HCT116 (cell line): ENCODE measurements at regions not wholly inside any gene's neighbourhood (a gene's known extent, or its start where the extent isn't known, plus 50 kb on each side); places are given as distances from the start of the nearest gene placed in this dataset.

Source experiments
- ATAC-seq: fragments of 200-7000 bp; cut with Tn5 transposase; 2 replicates; pipeline ENCODE4 v1.9.1; 2020; ENCODE audit warnings: mild to moderate bottlenecking, moderate library complexity
- BruUV-seq: library from RNA; stranded (reverse); fragments of 400-500 nt; replicated peaks from 2 replicates; lab custom pipeline; 2021; lab: Mats Ljungman, UMichigan
- CTCF ChIA-PET: fragments of 300-600 bp; sonication (Branson Sonifier 250); formaldehyde crosslinking; loops from one replicate; lab custom pipeline; 2021; ENCODE audit warnings: antibody characterized with exemption; lab: Charles Lee
- POLR2A ChIA-PET: fragments of 300-600, 350-600 bp; sonication (Branson Sonifier 250); formaldehyde crosslinking; loops from one replicate; lab custom pipeline; 2021; ENCODE audit warnings: antibody characterized with exemption; lab: Charles Lee
- RAD21 ChIA-PET, 2 experiments: fragments of 300-600 bp; sonication (Branson Sonifier 250); formaldehyde crosslinking; loops; one replicate each; lab custom pipeline; 2023; ENCODE audit warnings: low total read pairs in 2 of 2; ENCODE audit not compliant: uncharacterized antibody in 2 of 2, unreplicated experiment in 2 of 2, low non-redundant PET in 1 of 2; lab: Charles Lee
- DNase-seq: peaks from one replicate; pipeline ENCODE4 v3.0.0-alpha.2; 2010; ENCODE audit warnings: low read depth, low spot score
- H2AFZ ChIP-seq: fragments of 200-600 bp; shearing (Covaris generic), sonication (generic); 2 replicates; pipeline ENCODE4 v1.6.1; 2017; ENCODE audit warnings: low read depth, mixed run types, mixed read lengths, antibody characterized with exemption, low read length; ENCODE audit not compliant: poor library complexity, severe bottlenecking
- H3K27ac ChIP-seq: 2 replicates; pipeline ENCODE4 v1.5.1; 2012; ENCODE audit warnings: low read depth, low read length
- H3K27me3 ChIP-seq: fragments of 200-600 bp; sonication (generic); 2 replicates; pipeline ENCODE4 v1.6.1; 2016; ENCODE audit warnings: mixed run types, low read length, mixed read lengths; ENCODE audit not compliant: insufficient read depth
- H3K36me3 ChIP-seq, 2 experiments: fragments of 200-500 bp in 1 of 2; fragments of 200-600 bp in 1 of 2; sonication (Bioruptor generic) in 1 of 2; sonication (generic) in 1 of 2; 2 replicates each; pipeline versions ENCODE4 v1.5.1 to v1.6.1; 2014 to 2016; ENCODE audit warnings: low read length in 2 of 2, inconsistent platforms in 1 of 2, mixed read lengths in 1 of 2, mixed run types in 1 of 2; ENCODE audit not compliant: insufficient read depth in 2 of 2, control insufficient read depth in 1 of 2
- H3K4me1 ChIP-seq, 2 experiments: fragments of 200-600 bp in 1 of 2; sonication (generic) in 1 of 2; 2 replicates each; pipeline versions ENCODE4 v1.5.1 to v1.6.1; 2012 to 2017; ENCODE audit warnings: low read length in 2 of 2, inconsistent platforms in 1 of 2, mild to moderate bottlenecking in 1 of 2, mixed read lengths in 1 of 2, mixed run types in 1 of 2, moderate library complexity in 1 of 2; ENCODE audit not compliant: insufficient read depth in 2 of 2, control insufficient read depth in 1 of 2
- H3K4me2 ChIP-seq: fragments of 200-600 bp; sonication (generic); 2 replicates; pipeline ENCODE4 v1.6.1; 2017; ENCODE audit warnings: mixed run types, low read length, mixed read lengths
- H3K4me3 ChIP-seq, 2 experiments: fragments of 200-600 bp in 1 of 2; sonication (generic) in 1 of 2; replicated peaks in 1 of 2; 2 replicates each; pipeline ENCODE4 v1.5.1; 2011 to 2016; ENCODE audit warnings: low read length in 2 of 2, control low read depth in 1 of 2, low read depth in 1 of 2, mild to moderate bottlenecking in 1 of 2, mixed read lengths in 1 of 2, mixed run types in 1 of 2
- H3K79me2 ChIP-seq: fragments of 200-600 bp; sonication (generic); 2 replicates; pipeline ENCODE4 v1.6.1; 2017; ENCODE audit warnings: mild to moderate bottlenecking, mixed run types, low read length, moderate library complexity, mixed read lengths; ENCODE audit not compliant: insufficient read depth
- H3K9ac ChIP-seq: fragments of 200-600 bp; sonication (generic); 2 replicates; pipeline ENCODE4 v1.6.1; 2016; ENCODE audit warnings: low read length, mixed read lengths
- H3K9me2 ChIP-seq: fragments of 200-600 bp; sonication (generic), shearing (Covaris generic); 2 replicates; pipeline ENCODE4 v1.6.1; 2017; ENCODE audit warnings: mixed run types, mild to moderate bottlenecking, moderate library complexity; ENCODE audit not compliant: insufficient read depth
- H3K9me3 ChIP-seq, 2 experiments: fragments of 200-500 bp in 1 of 2; fragments of 200-600 bp in 1 of 2; sonication (Bioruptor generic) in 1 of 2; sonication (generic) in 1 of 2; 2 replicates each; pipeline ENCODE4 v1.6.1; 2014 to 2017; ENCODE audit warnings: low read length in 2 of 2, mixed read lengths in 2 of 2, inconsistent platforms in 1 of 2, low read depth in 1 of 2, mild to moderate bottlenecking in 1 of 2, mixed run types in 1 of 2, moderate library complexity in 1 of 2; ENCODE audit not compliant: control insufficient read depth in 1 of 2, insufficient read depth in 1 of 2
- H4K20me1 ChIP-seq: fragments of 200-600 bp; sonication (generic), shearing (Covaris generic); 2 replicates; pipeline ENCODE4 v1.6.1; 2017; ENCODE audit warnings: mixed run types, mild to moderate bottlenecking, moderate library complexity; ENCODE audit not compliant: insufficient read depth
- EGR1 ChIP-seq: IDR thresholded peaks from 2 replicates; pipeline ENCODE4 v1.6.1; 2012; ENCODE audit warnings: low read depth
- ELF1 ChIP-seq: IDR thresholded peaks from 2 replicates; pipeline ENCODE4 v1.6.1; 2012; ENCODE audit warnings: low read depth, borderline replicate concordance
- EZH2 ChIP-seq: fragments of 200-600 bp; sonication (generic); IDR thresholded peaks from 2 replicates; pipeline ENCODE4 v1.6.1; 2017; ENCODE audit warnings: antibody characterized with exemption, mixed run types
- EZH2phosphoT487 ChIP-seq: fragments of 200-600 bp; IDR thresholded peaks from 2 replicates; pipeline ENCODE4 v1.6.1; 2018; ENCODE audit warnings: antibody characterized with exemption, borderline replicate concordance
- FOSL1 ChIP-seq: IDR thresholded peaks from 2 replicates; pipeline ENCODE4 v1.6.1; 2012; ENCODE audit warnings: low read depth
- MAX ChIP-seq: IDR thresholded peaks from 2 replicates; pipeline ENCODE4 v1.6.1; 2012
- POLR2A ChIP-seq: IDR thresholded peaks from 2 replicates; pipeline ENCODE4 v1.7.0; 2011; ENCODE audit warnings: borderline replicate concordance; ENCODE audit not compliant: insufficient read depth, insufficient read length; ENCODE audit errors: extremely low read depth
- POLR2AphosphoS5 ChIP-seq: IDR thresholded peaks from 2 replicates; pipeline ENCODE4 v1.6.1; 2011; ENCODE audit warnings: mild to moderate bottlenecking, low read depth, low read length, moderate library complexity
- RAD21 ChIP-seq: IDR thresholded peaks from 2 replicates; pipeline ENCODE4 v1.6.1; 2012; ENCODE audit warnings: low read depth, mild to moderate bottlenecking
- REST ChIP-seq: IDR thresholded peaks from 2 replicates; pipeline ENCODE4 v1.6.1; 2012; ENCODE audit warnings: low read depth
- SIN3A ChIP-seq: IDR thresholded peaks from 2 replicates; pipeline ENCODE4 v1.6.1; 2012; ENCODE audit warnings: low read depth
- SP1 ChIP-seq: IDR thresholded peaks from 2 replicates; pipeline ENCODE4 v1.6.1; 2012; ENCODE audit warnings: low read depth
- ZFX ChIP-seq: fragments of 450-650 bp; IDR thresholded peaks from 2 replicates; pipeline ENCODE4 v1.6.1; 2017
- intact Hi-C: fragments of 100-400 bp; cut with micrococcal nuclease; formaldehyde crosslinking; loops from 2 replicates; pipeline ENCODE4 v1.10.0; 2022
- TF ChIP-seq, protein P1 (sequence below), 3 experiments: fragments of 200-600 bp in 1 of 3; sonication (generic) in 1 of 3; IDR thresholded peaks in 2 of 3; conservative IDR thresholded peaks in 1 of 3; 2 replicates each; pipeline ENCODE4 v1.5.1; 2012 to 2017; ENCODE audit warnings: low read depth in 2 of 3, low read length in 2 of 3, antibody characterized with exemption in 1 of 3, borderline replicate concordance in 1 of 3, control low read depth in 1 of 3, mild to moderate bottlenecking in 1 of 3, mixed read lengths in 1 of 3, mixed run types in 1 of 3, moderate library complexity in 1 of 3; ENCODE audit not compliant: insufficient read depth in 1 of 3

- H3K4me1 ChIP-seq, result no peaks in the 10 kb centered on the region
- no peak for ATAC-seq
- no peak overlapping the region for H3K4me3 ChIP-seq
- POLR2A ChIA-PET, result no interaction called here
- intact Hi-C loops, result no loop called here
- no peak overlapping the region for H2AFZ ChIP-seq
- H3K9me3 ChIP-seq, result no peaks in the 10 kb centered on the region
- no peak for TF ChIP-seq FOSL1
- no peak for TF ChIP-seq POLR2A
- no peak for TF ChIP-seq POLR2AphosphoS5
- TF ChIP-seq SP1, result no peak
- no peak for TF ChIP-seq ZFX
- no peak overlapping the region for H3K27ac ChIP-seq
- no peak overlapping the region for H3K4me2 ChIP-seq
- no peaks in the 10 kb centered on the region for H3K27me3 ChIP-seq
- no peak overlapping the region for H3K9ac ChIP-seq
- H3K36me3 ChIP-seq, result no peaks in the 10 kb centered on the region
- RAD21 ChIA-PET, result no interaction called here
- no peak for DNase-seq
- CTCF ChIA-PET, result no interaction called here
- no peaks in the 10 kb centered on the region for H4K20me1 ChIP-seq
- H3K9me2 ChIP-seq, result 0 out of 2 replicates have a peak, but pooled peaks cover 4% of the 10 kb centered on the region
- no TSS peak for BruUV-seq
- no peaks in the 10 kb centered on the region for H3K79me2 ChIP-seq
These were observed 439.5 kb downstream of the CCER1 start for GRCh38 chr12:90515199-90516175.

DNA sequence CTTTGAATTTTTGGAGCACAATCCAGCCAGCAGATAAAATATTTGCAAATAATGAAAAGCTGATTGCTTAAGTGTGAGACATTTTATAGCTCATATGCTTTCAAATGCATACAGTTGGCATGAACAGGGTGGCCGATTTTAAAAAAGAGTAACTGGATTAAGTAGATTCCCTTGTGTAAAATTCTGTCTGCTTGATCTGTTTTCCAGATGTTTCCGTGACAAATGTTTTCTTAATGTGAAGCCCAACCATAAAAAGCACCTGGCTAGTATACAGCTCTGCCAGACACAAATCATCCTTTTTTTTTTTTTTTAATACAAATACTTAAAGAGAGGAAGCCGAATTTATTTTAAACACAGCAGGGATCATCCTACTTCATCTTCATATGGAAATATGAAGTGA is 440.7 kb downstream of the CCER1 start:
- Histone ChIP-seq H3K27me3 (no peaks in the 10 kb centered on the region), H3K4me1 (no peaks in the 10 kb centered on the region), H4K20me1 (no peaks in the 10 kb centered on the region), H3K27ac (no peak overlapping the region), H3K4me2 (no peak overlapping the region), H3K79me2 (no peaks in the 10 kb centered on the region), H2AFZ (no peak overlapping the region), H3K9me3 (no peaks in the 10 kb centered on the region), H3K4me3 (no peak overlapping the region), H3K36me3 (no peaks in the 10 kb centered on the region), H3K9me2 (0 out of 2 replicates have a peak, but pooled peaks cover 4% of the 10 kb centered on the region), H3K9ac (no peak overlapping the region)
- ChIA-PET RAD21 (no interaction called here), POLR2A (no interaction called here), CTCF (no interaction called here)
- no peak for DNase-seq
- BruUV-seq, result no TSS peak
- no peak for ATAC-seq
- intact Hi-C loops, result no loop called here
- TF ChIP-seq EZH2 (no peak), ZFX (no peak), SIN3A (no peak), EZH2phosphoT487 (no peak), SP1 (no peak), REST (no peak), EGR1 (no peak), ELF1 (no peak), MAX (no peak), FOSL1 (no peak), RAD21 (no peak)
- TF ChIP-seq, protein P1, sequence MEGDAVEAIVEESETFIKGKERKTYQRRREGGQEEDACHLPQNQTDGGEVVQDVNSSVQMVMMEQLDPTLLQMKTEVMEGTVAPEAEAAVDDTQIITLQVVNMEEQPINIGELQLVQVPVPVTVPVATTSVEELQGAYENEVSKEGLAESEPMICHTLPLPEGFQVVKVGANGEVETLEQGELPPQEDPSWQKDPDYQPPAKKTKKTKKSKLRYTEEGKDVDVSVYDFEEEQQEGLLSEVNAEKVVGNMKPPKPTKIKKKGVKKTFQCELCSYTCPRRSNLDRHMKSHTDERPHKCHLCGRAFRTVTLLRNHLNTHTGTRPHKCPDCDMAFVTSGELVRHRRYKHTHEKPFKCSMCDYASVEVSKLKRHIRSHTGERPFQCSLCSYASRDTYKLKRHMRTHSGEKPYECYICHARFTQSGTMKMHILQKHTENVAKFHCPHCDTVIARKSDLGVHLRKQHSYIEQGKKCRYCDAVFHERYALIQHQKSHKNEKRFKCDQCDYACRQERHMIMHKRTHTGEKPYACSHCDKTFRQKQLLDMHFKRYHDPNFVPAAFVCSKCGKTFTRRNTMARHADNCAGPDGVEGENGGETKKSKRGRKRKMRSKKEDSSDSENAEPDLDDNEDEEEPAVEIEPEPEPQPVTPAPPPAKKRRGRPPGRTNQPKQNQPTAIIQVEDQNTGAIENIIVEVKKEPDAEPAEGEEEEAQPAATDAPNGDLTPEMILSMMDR (IDR thresholded peaks at IDR 0.05 in 2 of 3, conservative IDR thresholded peaks at IDR 0.05 in 1 of 3; ENCODE audit: borderline replicate concordance in 1 of 3, insufficient read depth in 1 of 3, low read depth in 2 of 3, low read length in 2 of 3), result no peak
